ENCODE measurements at regions not wholly inside any gene's neighbourhood (a gene's known extent, or its start where the extent isn't known, plus 50 kb on each side); places are given as distances from the start of the nearest gene placed in this dataset.

GRCh38 chr18:57928466-57928865 is 115.6 kb upstream of the NEDD4L start (continued):
- TF ChIP-seq ETS1 (IDR thresholded peaks at IDR 0.05) = no peak
- TF ChIP-seq NANOG (IDR thresholded peaks at IDR 0.05; ENCODE audit: borderline replicate concordance) = no peak
- no peak for TF ChIP-seq JUNB (IDR thresholded peaks at IDR 0.05; ENCODE audit: unreplicated experiment)
- no peak for TF ChIP-seq CREB1 (CRISPR knock-in tag; IDR thresholded peaks at IDR 0.05; ENCODE audit: low read depth)
- no peak for TF ChIP-seq CTCF (conservative IDR thresholded peaks at IDR 0.05; ENCODE audit: low read depth in 2 of 2)

DNA sequence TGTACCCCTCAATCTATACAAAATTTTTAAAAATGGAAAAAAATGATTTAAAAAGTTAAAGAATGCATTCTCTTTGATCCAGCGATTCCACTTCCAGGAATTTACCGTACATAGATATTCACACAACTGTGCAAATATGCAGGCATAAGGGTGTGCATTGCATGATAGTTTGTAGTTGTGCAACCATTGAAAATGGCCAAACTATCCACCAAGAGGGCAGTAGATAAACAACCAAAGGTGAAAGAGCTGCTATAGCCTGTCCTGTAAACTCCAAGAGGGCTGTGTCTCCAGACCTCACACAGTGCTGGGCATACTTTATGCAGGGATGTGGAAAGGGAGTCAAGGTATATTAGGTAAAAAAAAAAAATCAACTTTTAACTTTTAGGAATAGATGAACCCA is 116.5 kb upstream of the NEDD4L start:
- no peak overlapping the region for H3K4me2 ChIP-seq
- no peaks in the 10 kb centered on the region for H3K4me1 ChIP-seq (ENCODE audit: insufficient read depth)
- H2AFZ ChIP-seq = no peak overlapping the region
- DNase-seq (ENCODE audit: low spot score) (no peak), ATAC-seq (no peak)
- no peaks in the 10 kb centered on the region for H3K9me3 Mint-ChIP-seq
- no peaks in the 10 kb centered on the region for H3K79me2 ChIP-seq (replicated peaks; ENCODE audit: insufficient read depth)
- H3K36me3 Mint-ChIP-seq (ENCODE audit: low read depth) = no peaks in the 10 kb centered on the region
- H3K4me3 Mint-ChIP-seq = no peak overlapping the region
- no peaks in the 10 kb centered on the region for H3F3A ChIP-seq (replicated peaks; ENCODE audit: low read depth)
- no peak overlapping the region for H3K27ac ChIP-seq (ENCODE audit: low read depth)
- H4K20me1 ChIP-seq (replicated peaks; ENCODE audit: insufficient read depth) = no peaks in the 10 kb centered on the region
- H3K4me3 ChIP-seq = no peak overlapping the region
- peaks cover 4% of the 10 kb centered on the region for H3K27me3 Mint-ChIP-seq (ENCODE audit: insufficient read depth, low read depth, poor library complexity)
- H3K36me3 ChIP-seq (ENCODE audit: insufficient read depth) = no peaks in the 10 kb centered on the region
- H3K27me3 ChIP-seq (ENCODE audit: insufficient read depth) = no peaks in the 10 kb centered on the region
- no peaks in the 10 kb centered on the region for H3K4me1 Mint-ChIP-seq
- no peaks in the 10 kb centered on the region for H3K9me2 ChIP-seq (ENCODE audit: insufficient read depth)
- H3K27ac Mint-ChIP-seq = no peak overlapping the region
- TF ChIP-seq, protein P1, sequence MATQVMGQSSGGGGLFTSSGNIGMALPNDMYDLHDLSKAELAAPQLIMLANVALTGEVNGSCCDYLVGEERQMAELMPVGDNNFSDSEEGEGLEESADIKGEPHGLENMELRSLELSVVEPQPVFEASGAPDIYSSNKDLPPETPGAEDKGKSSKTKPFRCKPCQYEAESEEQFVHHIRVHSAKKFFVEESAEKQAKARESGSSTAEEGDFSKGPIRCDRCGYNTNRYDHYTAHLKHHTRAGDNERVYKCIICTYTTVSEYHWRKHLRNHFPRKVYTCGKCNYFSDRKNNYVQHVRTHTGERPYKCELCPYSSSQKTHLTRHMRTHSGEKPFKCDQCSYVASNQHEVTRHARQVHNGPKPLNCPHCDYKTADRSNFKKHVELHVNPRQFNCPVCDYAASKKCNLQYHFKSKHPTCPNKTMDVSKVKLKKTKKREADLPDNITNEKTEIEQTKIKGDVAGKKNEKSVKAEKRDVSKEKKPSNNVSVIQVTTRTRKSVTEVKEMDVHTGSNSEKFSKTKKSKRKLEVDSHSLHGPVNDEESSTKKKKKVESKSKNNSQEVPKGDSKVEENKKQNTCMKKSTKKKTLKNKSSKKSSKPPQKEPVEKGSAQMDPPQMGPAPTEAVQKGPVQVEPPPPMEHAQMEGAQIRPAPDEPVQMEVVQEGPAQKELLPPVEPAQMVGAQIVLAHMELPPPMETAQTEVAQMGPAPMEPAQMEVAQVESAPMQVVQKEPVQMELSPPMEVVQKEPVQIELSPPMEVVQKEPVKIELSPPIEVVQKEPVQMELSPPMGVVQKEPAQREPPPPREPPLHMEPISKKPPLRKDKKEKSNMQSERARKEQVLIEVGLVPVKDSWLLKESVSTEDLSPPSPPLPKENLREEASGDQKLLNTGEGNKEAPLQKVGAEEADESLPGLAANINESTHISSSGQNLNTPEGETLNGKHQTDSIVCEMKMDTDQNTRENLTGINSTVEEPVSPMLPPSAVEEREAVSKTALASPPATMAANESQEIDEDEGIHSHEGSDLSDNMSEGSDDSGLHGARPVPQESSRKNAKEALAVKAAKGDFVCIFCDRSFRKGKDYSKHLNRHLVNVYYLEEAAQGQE (IDR thresholded peaks at IDR 0.05; ENCODE audit: unreplicated experiment) = no peak
- TF ChIP-seq POLR2AphosphoS5 (IDR thresholded peaks at IDR 0.05; ENCODE audit: low read depth) (no peak), STAT1 (IDR thresholded peaks at IDR 0.05; ENCODE audit: unreplicated experiment) (no peak), JUNB (IDR thresholded peaks at IDR 0.05; ENCODE audit: unreplicated experiment) (no peak), ZNF114 (CRISPR knock-in tag; IDR thresholded peaks at IDR 0.05) (no peak), ETS1 (IDR thresholded peaks at IDR 0.05) (no peak), EZH2 (IDR thresholded peaks at IDR 0.05; ENCODE audit: low read depth, unreplicated experiment) (no peak), CTCF (conservative IDR thresholded peaks at IDR 0.05; ENCODE audit: low read depth in 2 of 2) (no peak), CREB1 (CRISPR knock-in tag; IDR thresholded peaks at IDR 0.05; ENCODE audit: low read depth) (no peak), NANOG (IDR thresholded peaks at IDR 0.05; ENCODE audit: borderline replicate concordance) (no peak), EZH2phosphoT487 (IDR thresholded peaks at IDR 0.05; ENCODE audit: unreplicated experiment) (no peak), ZNF331 (CRISPR knock-in tag; IDR thresholded peaks at IDR 0.05; ENCODE audit: low read depth) (no peak)
